ENCODE measurements at regions not wholly inside any gene's neighbourhood (a gene's known extent, or its start where the extent isn't known, plus 50 kb on each side); places are given as distances from the start of the nearest gene placed in this dataset.

GRCh38 chr1:25103164-25103795, 129.0 kb downstream of the SYF2 start:
- TF ChIP-seq POLR2A (IDR thresholded peaks at IDR 0.05; ENCODE audit: low read depth) = no peak
- no peak for TF ChIP-seq CTCF (IDR thresholded peaks at IDR 0.05)
- TF ChIP-seq EP300 (IDR thresholded peaks at IDR 0.05) = no peak
